SU-DHL-6 (cell line): ENCODE measurements at regions not wholly inside any gene's neighbourhood (a gene's known extent, or its start where the extent isn't known, plus 50 kb on each side); places are given as distances from the start of the nearest gene placed in this dataset.

ENCODE experiments used
- H2AFZ ChIP-seq: fragments of 200-600 bp; sonication (generic); 2 replicates; pipeline ENCODE4 v1.6.1; 2014; ENCODE audit warnings: low read depth, mild to moderate bottlenecking, moderate library complexity, mixed read lengths, antibody characterized with exemption, low read length; ENCODE audit not compliant: severe bottlenecking
- H3F3A ChIP-seq: fragments of 200-600 bp; shearing (Covaris generic); 2 replicates; pipeline ENCODE4 v1.6.0; 2016; ENCODE audit warnings: antibody characterized with exemption, mild to moderate bottlenecking; ENCODE audit not compliant: insufficient read depth
- H3K27ac ChIP-seq: fragments of 200-600 bp; sonication (generic); 2 replicates; pipeline ENCODE4 v1.5.1; 2016; ENCODE audit warnings: low read depth, mild to moderate bottlenecking, low read length, moderate library complexity, mixed read lengths
- H3K27me3 ChIP-seq: fragments of 200-600 bp; sonication (generic), shearing (Covaris generic); 2 replicates; pipeline ENCODE4 v1.6.0; 2014; ENCODE audit warnings: mild to moderate bottlenecking, low read length
- H3K36me3 ChIP-seq: fragments of 200-600 bp; sonication (generic); 2 replicates; pipeline ENCODE4 v1.6.1; 2014; ENCODE audit warnings: mild to moderate bottlenecking, low read length, mixed read lengths
- H3K4me2 ChIP-seq: fragments of 300-600, 200-600 bp; shearing (Covaris generic), sonication (generic); 2 replicates; pipeline ENCODE4 v1.6.0; 2014; ENCODE audit warnings: low read length, low read depth, mild to moderate bottlenecking; ENCODE audit not compliant: poor library complexity, severe bottlenecking
- H3K4me3 ChIP-seq: fragments of 200-600 bp; sonication (generic); 2 replicates; pipeline ENCODE4 v1.5.1; 2014; ENCODE audit warnings: antibody characterized with exemption, low read length, mild to moderate bottlenecking, mixed read lengths; ENCODE audit not compliant: insufficient read depth, poor library complexity, severe bottlenecking
- H3K79me2 ChIP-seq: fragments of 200-600 bp; sonication (generic); 2 replicates; pipeline ENCODE4 v1.6.1; 2014; ENCODE audit warnings: mild to moderate bottlenecking, low read length, moderate library complexity; ENCODE audit not compliant: insufficient read depth
- H3K9ac ChIP-seq: fragments of 200-600 bp; sonication (generic); 2 replicates; pipeline ENCODE4 v1.7.0; 2014; ENCODE audit warnings: mild to moderate bottlenecking, low read length
- H3K9me2 ChIP-seq: fragments of 200-600 bp; sonication (generic); replicated peaks from 2 replicates; pipeline ENCODE4 v1.6.1; 2014; ENCODE audit warnings: low read length; ENCODE audit not compliant: insufficient read depth
- H3K9me3 ChIP-seq: fragments of 200-600 bp; sonication (generic); 2 replicates; pipeline ENCODE4 v1.6.1; 2014; ENCODE audit warnings: low read length, mixed read lengths; ENCODE audit not compliant: insufficient read depth
- H4K20me1 ChIP-seq: fragments of 200-600 bp; sonication (generic); 2 replicates; pipeline ENCODE4 v1.6.1; 2014; ENCODE audit warnings: low read depth, mild to moderate bottlenecking, antibody characterized with exemption, low read length, moderate library complexity, mixed read lengths
- EZH2phosphoT487 ChIP-seq: fragments of 200-600 bp; sonication (generic), shearing (Covaris generic); conservative IDR thresholded peaks from 2 replicates; pipeline ENCODE4 v1.6.1; 2018; ENCODE audit warnings: mild to moderate bottlenecking, antibody characterized with exemption, low read length, moderate library complexity, mixed read lengths
- TF ChIP-seq, protein P1 (sequence below): fragments of 200-600 bp; sonication (generic); IDR thresholded peaks from one replicate; pipeline ENCODE4 v1.5.1; 2017; ENCODE audit warnings: antibody characterized with exemption, mild to moderate bottlenecking, low read length, moderate library complexity; ENCODE audit not compliant: insufficient read depth, poor library complexity, severe bottlenecking

DNA sequence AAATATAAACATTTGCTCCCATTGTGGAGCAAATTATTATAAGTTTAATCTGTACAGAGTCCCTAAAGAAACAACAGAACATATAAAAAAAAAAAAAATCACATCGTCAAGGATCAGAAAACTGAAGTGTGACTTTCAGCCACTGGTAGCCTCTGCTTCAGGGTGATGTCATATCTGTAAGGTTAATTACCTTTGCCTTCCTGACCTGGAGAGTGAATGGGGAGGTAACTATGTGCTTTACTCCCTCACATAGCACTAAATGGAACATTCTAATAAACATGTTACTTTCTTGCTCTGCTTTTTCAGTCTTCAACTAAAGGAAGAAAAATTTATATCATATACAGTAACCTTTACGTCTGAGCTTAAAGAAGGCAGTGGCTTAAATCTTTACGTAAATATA is 70.3 kb upstream of the TRPM3 start:
- Histone ChIP-seq H3K27ac (no peak overlapping the region), H3K4me3 (no peak overlapping the region), H3K9me2 (no peaks in the 10 kb centered on the region), H3F3A (no peaks in the 10 kb centered on the region), H3K4me2 (no peak overlapping the region), H3K9ac (no peak overlapping the region), H2AFZ (no peak overlapping the region), H3K9me3 (no peaks in the 10 kb centered on the region), H3K27me3 (no peaks in the 10 kb centered on the region), H3K36me3 (no peaks in the 10 kb centered on the region), H3K79me2 (no peaks in the 10 kb centered on the region), H4K20me1 (no peaks in the 10 kb centered on the region)
- TF ChIP-seq EZH2phosphoT487, result no peak
- TF ChIP-seq, protein P1, sequence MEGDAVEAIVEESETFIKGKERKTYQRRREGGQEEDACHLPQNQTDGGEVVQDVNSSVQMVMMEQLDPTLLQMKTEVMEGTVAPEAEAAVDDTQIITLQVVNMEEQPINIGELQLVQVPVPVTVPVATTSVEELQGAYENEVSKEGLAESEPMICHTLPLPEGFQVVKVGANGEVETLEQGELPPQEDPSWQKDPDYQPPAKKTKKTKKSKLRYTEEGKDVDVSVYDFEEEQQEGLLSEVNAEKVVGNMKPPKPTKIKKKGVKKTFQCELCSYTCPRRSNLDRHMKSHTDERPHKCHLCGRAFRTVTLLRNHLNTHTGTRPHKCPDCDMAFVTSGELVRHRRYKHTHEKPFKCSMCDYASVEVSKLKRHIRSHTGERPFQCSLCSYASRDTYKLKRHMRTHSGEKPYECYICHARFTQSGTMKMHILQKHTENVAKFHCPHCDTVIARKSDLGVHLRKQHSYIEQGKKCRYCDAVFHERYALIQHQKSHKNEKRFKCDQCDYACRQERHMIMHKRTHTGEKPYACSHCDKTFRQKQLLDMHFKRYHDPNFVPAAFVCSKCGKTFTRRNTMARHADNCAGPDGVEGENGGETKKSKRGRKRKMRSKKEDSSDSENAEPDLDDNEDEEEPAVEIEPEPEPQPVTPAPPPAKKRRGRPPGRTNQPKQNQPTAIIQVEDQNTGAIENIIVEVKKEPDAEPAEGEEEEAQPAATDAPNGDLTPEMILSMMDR, result no peak

DNA sequence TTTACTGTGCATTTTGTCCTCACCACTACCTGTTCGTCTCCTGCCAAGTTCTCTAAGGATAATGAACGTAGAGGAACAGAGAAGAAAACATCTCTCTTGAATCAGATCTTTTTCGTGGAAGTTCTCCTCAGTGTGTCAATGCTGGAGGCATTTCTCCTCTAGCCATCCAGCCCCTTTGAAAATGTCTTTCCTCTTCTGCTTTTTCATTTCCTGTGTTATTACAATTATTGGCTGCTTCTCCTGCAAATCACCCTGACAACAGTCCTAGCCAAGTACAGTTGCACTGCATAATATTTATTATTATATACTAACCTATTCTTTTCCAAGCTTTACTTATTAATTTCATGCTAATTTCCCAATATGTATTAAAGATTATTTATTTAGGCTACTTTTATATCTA is 61.8 kb upstream of the TRPM3 start:
- Histone ChIP-seq H3K9me3 (no peaks in the 10 kb centered on the region), H3K4me3 (no peak overlapping the region), H3K9ac (no peak overlapping the region), H3K27me3 (no peaks in the 10 kb centered on the region), H4K20me1 (no peaks in the 10 kb centered on the region), H3K79me2 (no peaks in the 10 kb centered on the region), H3K36me3 (no peaks in the 10 kb centered on the region), H3K27ac (no peak overlapping the region), H3K4me2 (no peak overlapping the region), H3F3A (no peaks in the 10 kb centered on the region), H3K9me2 (no peaks in the 10 kb centered on the region), H2AFZ (no peak overlapping the region)
- TF ChIP-seq, protein P1, result no peak
- no peak for TF ChIP-seq EZH2phosphoT487

DNA sequence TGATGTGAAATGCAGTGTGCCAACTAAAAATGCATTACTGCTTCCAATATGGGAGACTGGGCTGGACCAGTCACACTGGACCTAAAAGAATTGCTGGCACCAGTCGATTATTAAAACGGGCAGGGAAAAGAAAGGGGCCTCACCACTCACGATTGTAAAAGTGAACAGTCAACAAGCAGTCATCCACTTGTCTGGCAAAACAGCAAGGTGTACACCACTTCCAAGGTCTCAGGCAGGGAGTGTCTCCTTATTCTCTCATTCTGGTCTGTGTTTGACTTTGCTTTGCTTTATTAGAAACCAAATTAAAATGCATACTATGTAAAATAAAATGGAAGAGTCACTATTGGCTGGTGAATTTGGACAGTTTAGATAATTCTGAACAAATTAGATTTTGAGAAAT is 57.8 kb upstream of the TRPM3 start:
- Histone ChIP-seq H3K9ac (no peak overlapping the region), H3K36me3 (no peaks in the 10 kb centered on the region), H3K79me2 (no peaks in the 10 kb centered on the region), H4K20me1 (no peaks in the 10 kb centered on the region), H3F3A (no peaks in the 10 kb centered on the region), H3K27me3 (no peaks in the 10 kb centered on the region), H3K27ac (no peak overlapping the region), H2AFZ (no peak overlapping the region), H3K4me2 (no peak overlapping the region), H3K9me2 (no peaks in the 10 kb centered on the region), H3K9me3 (no peaks in the 10 kb centered on the region), H3K4me3 (no peak overlapping the region)
- no peak for TF ChIP-seq EZH2phosphoT487
- TF ChIP-seq, protein P1, result no peak

DNA sequence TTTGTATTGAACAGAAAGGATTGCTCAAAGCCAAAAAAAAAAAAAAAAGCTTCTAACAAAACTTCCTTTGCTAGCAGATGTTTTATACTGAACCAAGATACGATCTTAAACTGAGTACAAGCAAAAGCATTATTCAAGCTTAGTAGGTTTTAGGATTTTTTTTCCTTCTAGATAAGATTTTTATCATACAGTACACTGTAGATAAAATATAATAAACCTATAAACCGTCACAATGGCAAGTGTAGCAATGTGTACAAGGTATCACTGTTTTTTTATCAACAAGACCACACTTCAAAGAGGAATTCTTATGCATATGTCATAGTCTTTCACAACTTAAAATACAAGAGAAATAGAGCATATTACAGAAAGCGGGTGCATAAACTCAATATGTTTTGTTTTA is 56.5 kb upstream of the TRPM3 start:
- Histone ChIP-seq H3K9ac (no peak overlapping the region), H3K79me2 (no peaks in the 10 kb centered on the region)

More for the DNA sequence above, 56.5 kb upstream of the TRPM3 start:
- Histone ChIP-seq H3K4me3 (no peak overlapping the region), H3K27me3 (no peaks in the 10 kb centered on the region), H3K27ac (no peak overlapping the region), H2AFZ (no peak overlapping the region), H3K9me2 (no peaks in the 10 kb centered on the region), H3K4me2 (no peak overlapping the region), H3K36me3 (no peaks in the 10 kb centered on the region), H4K20me1 (no peaks in the 10 kb centered on the region), H3F3A (no peaks in the 10 kb centered on the region), H3K9me3 (no peaks in the 10 kb centered on the region)
- TF ChIP-seq, protein P1, result no peak
- no peak for TF ChIP-seq EZH2phosphoT487
